Neural cell (in vitro differentiated cells): ENCODE measurements at regions not wholly inside any gene's neighbourhood (a gene's known extent, or its start where the extent isn't known, plus 50 kb on each side); places are given as distances from the start of the nearest gene placed in this dataset.

ENCODE experiments used
- H2AFZ ChIP-seq: fragments of 200-600, 300-800 bp; sonication (generic), shearing (Covaris generic); 2 replicates; pipeline ENCODE4 v1.6.0; 2014; ENCODE audit warnings: low read depth, mild to moderate bottlenecking, antibody characterized with exemption, low read length, moderate library complexity
- H3F3A ChIP-seq: fragments of 200-600 bp; shearing (Covaris generic); 2 replicates; pipeline ENCODE4 v1.6.1; 2016; ENCODE audit warnings: mild to moderate bottlenecking, moderate library complexity, mixed read lengths, antibody characterized with exemption, low read length; ENCODE audit not compliant: insufficient read depth, poor library complexity, severe bottlenecking
- H3K27ac ChIP-seq: fragments of 200-600, 300-800 bp; sonication (generic), shearing (Covaris generic); 2 replicates; pipeline ENCODE4 v1.5.1; 2014; ENCODE audit warnings: mild to moderate bottlenecking, low read length, moderate library complexity
- H3K27me3 ChIP-seq: fragments of 300-800, 200-600 bp; sonication (generic), shearing (Covaris generic); 2 replicates; pipeline ENCODE4 v1.6.0; 2014; ENCODE audit warnings: mild to moderate bottlenecking, low read depth, low read length, moderate library complexity; ENCODE audit not compliant: insufficient read depth
- H3K36me3 ChIP-seq: fragments of 300-800, 200-600 bp; sonication (generic), shearing (Covaris generic); 2 replicates; pipeline ENCODE4 v1.5.1; 2014; ENCODE audit warnings: mild to moderate bottlenecking, antibody characterized with exemption, low read length, moderate library complexity; ENCODE audit not compliant: insufficient read depth
- H3K4me2 ChIP-seq: fragments of 300-800, 200-600 bp; sonication (generic), shearing (Covaris generic); 2 replicates; pipeline ENCODE4 v1.6.0; 2014; ENCODE audit warnings: mild to moderate bottlenecking, low read length
- H3K4me3 ChIP-seq: fragments of 300-800, 200-600 bp; sonication (generic), shearing (Covaris generic); 2 replicates; pipeline ENCODE4 v1.5.1; 2014; ENCODE audit warnings: mild to moderate bottlenecking, low read length, moderate library complexity
- H3K79me2 ChIP-seq: fragments of 200-600 bp; shearing (Covaris generic); replicated peaks from 2 replicates; pipeline ENCODE4 v1.6.0; 2014; ENCODE audit warnings: mild to moderate bottlenecking, low read length, moderate library complexity; ENCODE audit not compliant: insufficient read depth
- H3K9ac ChIP-seq: fragments of 300-800, 200-600 bp; sonication (generic), shearing (Covaris generic); 2 replicates; pipeline ENCODE4 v1.6.1; 2016; ENCODE audit warnings: mild to moderate bottlenecking, low read length, mixed read lengths
- H3K9me2 ChIP-seq: fragments of 200-600 bp; shearing (Covaris generic); 2 replicates; pipeline ENCODE4 v1.6.1; 2016; ENCODE audit warnings: mild to moderate bottlenecking, low read length, mixed read lengths; ENCODE audit not compliant: insufficient read depth
- H3K9me3 ChIP-seq: fragments of 200-600, 300-800 bp; sonication (generic), shearing (Covaris generic); 2 replicates; pipeline ENCODE4 v1.6.1; 2016; ENCODE audit warnings: mild to moderate bottlenecking, mixed run types, low read length, moderate library complexity, mixed read lengths
- H4K20me1 ChIP-seq: fragments of 200-600 bp; shearing (Covaris generic); 2 replicates; pipeline ENCODE4 v1.6.1; 2016; ENCODE audit warnings: mild to moderate bottlenecking, mixed run types; ENCODE audit not compliant: insufficient read depth
- EP300 ChIP-seq: fragments of 450-650 bp; conservative IDR thresholded peaks from 2 replicates; pipeline ENCODE4 v1.6.1; 2014; ENCODE audit warnings: antibody characterized with exemption, mild to moderate bottlenecking, moderate library complexity; ENCODE audit not compliant: poor library complexity, severe bottlenecking
- EZH2 ChIP-seq: fragments of 200-600, 300-800 bp; shearing (Covaris generic), sonication (generic); IDR thresholded peaks from 2 replicates; pipeline ENCODE4 v1.6.1; 2014; ENCODE audit warnings: antibody characterized with exemption, low read length, borderline replicate concordance, mild to moderate bottlenecking; ENCODE audit not compliant: insufficient read depth, poor library complexity, severe bottlenecking
- MXI1 ChIP-seq: fragments of 450-650 bp; conservative IDR thresholded peaks from 2 replicates; pipeline ENCODE4 v1.6.1; 2014; ENCODE audit warnings: antibody characterized with exemption, mild to moderate bottlenecking; ENCODE audit not compliant: poor library complexity, severe bottlenecking
- POLR2AphosphoS5 ChIP-seq: IDR thresholded peaks from 2 replicates; pipeline ENCODE4 v1.6.1; 2012
- RAD21 ChIP-seq: fragments of 450-650 bp; conservative IDR thresholded peaks from 2 replicates; pipeline ENCODE4 v1.6.1; 2014; ENCODE audit warnings: antibody characterized with exemption, mild to moderate bottlenecking, moderate library complexity
- REST ChIP-seq: IDR thresholded peaks from 2 replicates; pipeline ENCODE4 v1.6.1; 2012; ENCODE audit warnings: borderline replicate concordance
- SMC3 ChIP-seq: fragments of 450-650 bp; conservative IDR thresholded peaks from 2 replicates; pipeline ENCODE4 v1.6.1; 2014; ENCODE audit warnings: antibody characterized with exemption, mild to moderate bottlenecking, moderate library complexity; ENCODE audit not compliant: poor library complexity
- TAF1 ChIP-seq: IDR thresholded peaks from 2 replicates; pipeline ENCODE4 v1.6.1; 2012; ENCODE audit warnings: low read depth
- TF ChIP-seq, protein P1 (sequence below): fragments of 450-650 bp; IDR thresholded peaks from 2 replicates; pipeline ENCODE4 v1.5.1; 2014; ENCODE audit warnings: antibody characterized with exemption, mild to moderate bottlenecking, moderate library complexity; ENCODE audit not compliant: poor library complexity, severe bottlenecking

GRCh38 chr2:103419506-103419905 lies 657.7 kb downstream of the TMEM182 start:
- Histone ChIP-seq H3K27ac (no peak overlapping the region), H3K4me3 (no peak overlapping the region), H3K9me3 (no peaks in the 10 kb centered on the region), H3K27me3 (no peaks in the 10 kb centered on the region), H2AFZ (no peak overlapping the region), H3K4me2 (no peak overlapping the region), H4K20me1 (no peaks in the 10 kb centered on the region), H3K9me2 (no peaks in the 10 kb centered on the region), H3K79me2 (no peaks in the 10 kb centered on the region), H3K9ac (no peak overlapping the region), H3F3A (no peaks in the 10 kb centered on the region), H3K36me3 (no peaks in the 10 kb centered on the region)
- TF ChIP-seq REST (no peak), TAF1 (no peak), RAD21 (no peak), EP300 (no peak), SMC3 (no peak), EZH2 (no peak)
- TF ChIP-seq, protein P1, sequence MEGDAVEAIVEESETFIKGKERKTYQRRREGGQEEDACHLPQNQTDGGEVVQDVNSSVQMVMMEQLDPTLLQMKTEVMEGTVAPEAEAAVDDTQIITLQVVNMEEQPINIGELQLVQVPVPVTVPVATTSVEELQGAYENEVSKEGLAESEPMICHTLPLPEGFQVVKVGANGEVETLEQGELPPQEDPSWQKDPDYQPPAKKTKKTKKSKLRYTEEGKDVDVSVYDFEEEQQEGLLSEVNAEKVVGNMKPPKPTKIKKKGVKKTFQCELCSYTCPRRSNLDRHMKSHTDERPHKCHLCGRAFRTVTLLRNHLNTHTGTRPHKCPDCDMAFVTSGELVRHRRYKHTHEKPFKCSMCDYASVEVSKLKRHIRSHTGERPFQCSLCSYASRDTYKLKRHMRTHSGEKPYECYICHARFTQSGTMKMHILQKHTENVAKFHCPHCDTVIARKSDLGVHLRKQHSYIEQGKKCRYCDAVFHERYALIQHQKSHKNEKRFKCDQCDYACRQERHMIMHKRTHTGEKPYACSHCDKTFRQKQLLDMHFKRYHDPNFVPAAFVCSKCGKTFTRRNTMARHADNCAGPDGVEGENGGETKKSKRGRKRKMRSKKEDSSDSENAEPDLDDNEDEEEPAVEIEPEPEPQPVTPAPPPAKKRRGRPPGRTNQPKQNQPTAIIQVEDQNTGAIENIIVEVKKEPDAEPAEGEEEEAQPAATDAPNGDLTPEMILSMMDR: no peak

DNA sequence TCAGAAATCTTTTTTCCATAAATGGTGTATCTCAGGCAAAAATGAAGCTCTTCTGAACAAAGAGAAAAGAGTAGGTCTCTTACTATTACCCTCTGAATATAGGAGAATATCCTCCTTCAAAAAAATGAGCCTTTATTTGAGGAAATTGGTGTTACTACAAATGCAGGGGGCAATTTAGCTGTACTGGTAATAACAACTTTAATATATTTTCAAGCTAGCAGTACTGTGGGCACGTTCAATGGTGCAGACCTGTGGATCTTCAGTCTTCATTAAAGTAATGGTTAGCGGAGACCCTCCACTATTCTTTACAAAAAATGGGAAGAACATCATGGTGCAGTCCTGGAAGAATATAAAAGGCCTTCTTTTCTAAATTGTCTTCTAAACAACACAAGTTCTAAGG lies 661.3 kb downstream of the TMEM182 start:
- Histone ChIP-seq H3F3A (no peaks in the 10 kb centered on the region), H3K9me3 (no peaks in the 10 kb centered on the region), H3K36me3 (no peaks in the 10 kb centered on the region), H3K79me2 (no peaks in the 10 kb centered on the region), H4K20me1 (no peaks in the 10 kb centered on the region), H3K9me2 (no peaks in the 10 kb centered on the region), H2AFZ (no peak overlapping the region), H3K27me3 (no peaks in the 10 kb centered on the region), H3K4me3 (no peak overlapping the region), H3K9ac (no peak overlapping the region), H3K27ac (no peak overlapping the region), H3K4me2 (no peak overlapping the region)
- TF ChIP-seq MXI1 (no peak), TAF1 (no peak), REST (no peak), EZH2 (no peak), POLR2AphosphoS5 (no peak), RAD21 (no peak), EP300 (no peak), SMC3 (no peak)
- TF ChIP-seq, protein P1: no peak
